ENCODE measurements at regions not wholly inside any gene's neighbourhood (a gene's known extent, or its start where the extent isn't known, plus 50 kb on each side); places are given as distances from the start of the nearest gene placed in this dataset.

- H3K36me3 Mint-ChIP-seq (ENCODE audit: unreplicated experiment) = no peaks in the 10 kb centered on the region
- no peak for TF ChIP-seq CTCF (IDR thresholded peaks at IDR 0.05)
- H3K27me3 Mint-ChIP-seq (ENCODE audit: unreplicated experiment) = peaks cover 3% of the 10 kb centered on the region
- DNase-seq (ENCODE audit: extremely low spot score, unreplicated experiment) = no peak
- peaks cover 3% of the 10 kb centered on the region for H3K4me1 Mint-ChIP-seq (ENCODE audit: unreplicated experiment)
- H3K27ac Mint-ChIP-seq (ENCODE audit: unreplicated experiment) = no peak overlapping the region
- H3K9me3 Mint-ChIP-seq (ENCODE audit: unreplicated experiment) = no peaks in the 10 kb centered on the region
- H3K4me3 Mint-ChIP-seq (ENCODE audit: unreplicated experiment) = no peak overlapping the region
Observed at GRCh38 chr1:182196897-182197870, 135.7 kb upstream of the ZNF648 start.

GRCh38 chr1:182195733-182196132 lies 134.2 kb upstream of the ZNF648 start:
- Mint-ChIP-seq H3K4me1 (ENCODE audit: unreplicated experiment) (peaks cover 7% of the 10 kb centered on the region), H3K9me3 (ENCODE audit: unreplicated experiment) (no peaks in the 10 kb centered on the region), H3K36me3 (ENCODE audit: unreplicated experiment) (no peaks in the 10 kb centered on the region), H3K27ac (ENCODE audit: unreplicated experiment) (no peak overlapping the region), H3K4me3 (ENCODE audit: unreplicated experiment) (no peak overlapping the region), H3K27me3 (ENCODE audit: unreplicated experiment) (peaks cover 3% of the 10 kb centered on the region)
- no peak for TF ChIP-seq CTCF (IDR thresholded peaks at IDR 0.05)
- DNase-seq (ENCODE audit: extremely low spot score, unreplicated experiment) = no peak

DNA sequence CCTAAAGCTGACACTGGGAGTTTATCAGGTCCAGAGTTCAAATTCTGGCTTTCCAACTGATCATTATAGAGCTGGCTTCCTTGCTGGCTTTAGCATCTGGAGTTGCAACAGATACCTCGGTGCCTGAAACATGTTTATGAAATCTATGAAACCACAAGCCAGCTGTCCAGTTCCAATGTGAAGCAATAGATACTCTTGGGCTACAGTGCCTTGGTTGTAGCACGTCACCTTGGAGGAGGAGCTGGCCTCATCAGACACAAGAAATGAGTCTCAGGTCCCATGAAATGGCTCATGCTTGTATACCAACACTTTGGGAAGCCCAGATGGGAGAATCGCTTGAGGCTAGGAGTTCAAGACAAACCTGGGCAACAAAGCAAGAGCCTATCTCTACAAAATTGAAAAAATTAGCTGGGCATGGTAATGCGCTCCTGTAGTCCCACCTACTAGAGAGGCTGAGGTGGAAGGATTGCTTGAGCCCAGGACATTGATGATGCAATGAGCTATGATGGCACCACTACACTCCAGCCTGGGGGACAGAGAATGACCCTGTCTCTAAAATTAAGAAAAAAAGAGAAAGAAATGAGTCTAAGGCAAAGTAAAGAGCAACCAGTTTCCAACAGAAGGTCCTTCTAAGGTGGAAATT lies 132.5 kb upstream of the ZNF648 start:
- Mint-ChIP-seq H3K36me3 (ENCODE audit: unreplicated experiment) (no peaks in the 10 kb centered on the region), H3K4me3 (ENCODE audit: unreplicated experiment) (no peak overlapping the region), H3K27me3 (ENCODE audit: unreplicated experiment) (peaks cover 3% of the 10 kb centered on the region), H3K9me3 (ENCODE audit: unreplicated experiment) (no peaks in the 10 kb centered on the region), H3K4me1 (ENCODE audit: unreplicated experiment) (peaks cover 7% of the 10 kb centered on the region), H3K27ac (ENCODE audit: unreplicated experiment) (no peak overlapping the region)
- DNase-seq (ENCODE audit: extremely low spot score, unreplicated experiment) = no peak
- no peak for TF ChIP-seq CTCF (IDR thresholded peaks at IDR 0.05)

DNA sequence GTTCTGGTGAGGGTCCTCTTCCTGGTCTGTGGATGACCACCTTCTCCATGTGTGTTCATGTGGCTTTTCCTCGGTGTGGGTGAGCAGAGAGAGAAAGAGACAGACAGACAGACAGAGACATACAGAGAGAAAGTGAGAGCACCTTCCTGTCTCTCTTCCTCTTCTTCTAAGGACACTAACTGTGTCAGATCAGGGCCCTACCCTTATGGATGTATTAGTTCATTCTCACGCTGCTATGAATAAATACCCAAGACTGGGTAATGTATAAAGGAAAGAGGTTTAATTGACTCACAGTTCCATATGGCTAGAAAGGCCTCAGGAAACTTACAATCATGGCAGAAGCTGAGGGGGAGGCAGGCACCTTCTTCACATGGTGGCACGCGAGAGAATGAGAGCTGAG lies 131.5 kb upstream of the ZNF648 start:
- Mint-ChIP-seq H3K36me3 (ENCODE audit: unreplicated experiment) (no peaks in the 10 kb centered on the region), H3K4me1 (ENCODE audit: unreplicated experiment) (peaks cover 7% of the 10 kb centered on the region), H3K27me3 (ENCODE audit: unreplicated experiment) (peaks cover 3% of the 10 kb centered on the region), H3K4me3 (ENCODE audit: unreplicated experiment) (no peak overlapping the region), H3K9me3 (ENCODE audit: unreplicated experiment) (no peaks in the 10 kb centered on the region), H3K27ac (ENCODE audit: unreplicated experiment) (no peak overlapping the region)
- no peak for DNase-seq (ENCODE audit: extremely low spot score, unreplicated experiment)
- TF ChIP-seq CTCF (IDR thresholded peaks at IDR 0.05) = no peak

DNA sequence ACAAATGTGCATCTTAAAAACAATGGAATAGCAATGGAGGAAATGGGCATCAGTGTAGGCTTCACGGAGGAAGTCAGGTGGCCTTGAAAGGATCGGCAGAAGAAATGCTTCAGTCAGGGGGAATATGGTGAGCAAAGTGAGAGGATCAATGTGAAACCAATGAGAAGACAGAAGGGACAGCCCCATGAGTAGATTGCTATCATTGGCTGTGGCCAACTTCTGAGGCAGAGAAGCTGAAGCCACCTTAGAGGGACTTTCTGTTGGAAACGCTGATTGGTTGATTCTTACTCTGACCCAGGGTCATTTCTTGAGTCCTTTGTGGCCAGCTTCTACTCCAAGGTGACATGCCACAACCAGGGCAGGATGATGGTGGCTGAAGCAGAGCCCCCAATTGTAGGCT lies 130.7 kb upstream of the ZNF648 start:
- Mint-ChIP-seq H3K36me3 (ENCODE audit: unreplicated experiment) (no peaks in the 10 kb centered on the region), H3K4me1 (ENCODE audit: unreplicated experiment) (peaks cover 5% of the 10 kb centered on the region), H3K27ac (ENCODE audit: unreplicated experiment) (no peak overlapping the region), H3K4me3 (ENCODE audit: unreplicated experiment) (no peak overlapping the region), H3K9me3 (ENCODE audit: unreplicated experiment) (no peaks in the 10 kb centered on the region), H3K27me3 (ENCODE audit: unreplicated experiment) (peaks cover 3% of the 10 kb centered on the region)
- TF ChIP-seq CTCF (IDR thresholded peaks at IDR 0.05) = no peak
- no peak for DNase-seq (ENCODE audit: extremely low spot score, unreplicated experiment)

All from osteocyte (in vitro differentiated cells).